ENCODE measurements at regions not wholly inside any gene's neighbourhood (a gene's known extent, or its start where the extent isn't known, plus 50 kb on each side); places are given as distances from the start of the nearest gene placed in this dataset.

DNA sequence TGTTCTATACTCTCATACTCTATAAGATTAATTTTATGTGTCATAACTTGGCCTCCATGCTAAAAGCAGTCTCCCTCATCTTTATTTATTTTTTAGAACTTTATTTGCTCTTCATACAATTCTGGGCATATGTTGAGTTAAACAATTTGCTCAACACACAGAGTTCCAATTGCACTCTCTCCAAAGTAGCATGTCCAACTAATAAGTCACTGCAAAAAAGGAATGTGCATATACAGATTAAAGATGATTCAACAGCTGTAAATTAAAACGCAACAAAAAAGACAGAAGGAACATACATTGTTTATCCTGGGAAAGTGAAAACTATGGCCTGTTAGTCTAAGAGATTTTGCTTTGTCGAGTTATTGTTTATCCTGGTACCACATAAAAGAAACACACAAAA lies 277.7 kb upstream of the ACVR2A start:
- Mint-ChIP-seq H3K27me3 (ENCODE audit: low read depth) (no peaks in the 10 kb centered on the region), H3K4me1 (no peaks in the 10 kb centered on the region), H3K9me3 (peaks cover 13% of the 10 kb centered on the region), H3K36me3 (no peaks in the 10 kb centered on the region), H3K27ac (no peak overlapping the region), H3K4me3 (no peak overlapping the region)
- TF ChIP-seq, protein P1, sequence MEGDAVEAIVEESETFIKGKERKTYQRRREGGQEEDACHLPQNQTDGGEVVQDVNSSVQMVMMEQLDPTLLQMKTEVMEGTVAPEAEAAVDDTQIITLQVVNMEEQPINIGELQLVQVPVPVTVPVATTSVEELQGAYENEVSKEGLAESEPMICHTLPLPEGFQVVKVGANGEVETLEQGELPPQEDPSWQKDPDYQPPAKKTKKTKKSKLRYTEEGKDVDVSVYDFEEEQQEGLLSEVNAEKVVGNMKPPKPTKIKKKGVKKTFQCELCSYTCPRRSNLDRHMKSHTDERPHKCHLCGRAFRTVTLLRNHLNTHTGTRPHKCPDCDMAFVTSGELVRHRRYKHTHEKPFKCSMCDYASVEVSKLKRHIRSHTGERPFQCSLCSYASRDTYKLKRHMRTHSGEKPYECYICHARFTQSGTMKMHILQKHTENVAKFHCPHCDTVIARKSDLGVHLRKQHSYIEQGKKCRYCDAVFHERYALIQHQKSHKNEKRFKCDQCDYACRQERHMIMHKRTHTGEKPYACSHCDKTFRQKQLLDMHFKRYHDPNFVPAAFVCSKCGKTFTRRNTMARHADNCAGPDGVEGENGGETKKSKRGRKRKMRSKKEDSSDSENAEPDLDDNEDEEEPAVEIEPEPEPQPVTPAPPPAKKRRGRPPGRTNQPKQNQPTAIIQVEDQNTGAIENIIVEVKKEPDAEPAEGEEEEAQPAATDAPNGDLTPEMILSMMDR (IDR thresholded peaks at IDR 0.05; ENCODE audit: unreplicated experiment): no peak
- no peak for DNase-seq (ENCODE audit: low spot score in 2 of 2, unreplicated experiment in 2 of 2)

DNA sequence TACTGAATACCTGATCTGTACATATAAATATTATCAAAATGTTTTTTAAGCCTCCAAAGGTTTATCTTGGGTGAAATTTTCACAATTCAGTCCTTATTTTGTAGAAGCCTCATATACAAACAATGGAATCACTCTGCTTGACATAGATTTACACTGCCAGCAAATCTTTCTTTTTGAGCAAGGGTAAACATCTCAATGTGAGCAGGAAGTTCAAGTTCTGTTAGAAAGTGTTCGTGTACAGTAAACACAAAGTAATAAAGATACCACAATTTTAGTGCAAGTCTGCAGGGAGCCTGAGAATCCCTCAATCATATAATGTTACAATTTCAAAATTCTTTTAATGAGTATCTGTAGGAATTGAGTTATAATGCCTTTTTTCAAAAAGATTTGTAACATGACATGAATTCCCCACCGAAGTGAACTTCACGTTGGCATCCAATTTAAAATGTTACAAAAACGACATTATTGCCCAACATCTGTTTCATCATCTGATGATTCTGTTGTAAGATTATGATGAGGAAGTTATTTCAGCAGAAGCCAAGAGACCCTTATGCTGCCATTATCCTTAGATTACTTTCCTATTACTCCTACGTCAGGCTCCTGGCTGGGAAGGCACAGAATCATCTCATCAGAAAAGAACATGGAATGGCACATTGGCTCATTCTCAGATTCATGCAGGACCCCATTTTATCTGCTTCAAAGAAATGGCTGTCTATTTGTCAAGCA lies 283.9 kb upstream of the ACVR2A start:
- DNase-seq (ENCODE audit: low spot score in 2 of 2, unreplicated experiment in 2 of 2): no peak
- H3K27me3 Mint-ChIP-seq (ENCODE audit: low read depth): no peaks in the 10 kb centered on the region
- H3K4me1 Mint-ChIP-seq: peaks cover 4% of the 10 kb centered on the region

DNA sequence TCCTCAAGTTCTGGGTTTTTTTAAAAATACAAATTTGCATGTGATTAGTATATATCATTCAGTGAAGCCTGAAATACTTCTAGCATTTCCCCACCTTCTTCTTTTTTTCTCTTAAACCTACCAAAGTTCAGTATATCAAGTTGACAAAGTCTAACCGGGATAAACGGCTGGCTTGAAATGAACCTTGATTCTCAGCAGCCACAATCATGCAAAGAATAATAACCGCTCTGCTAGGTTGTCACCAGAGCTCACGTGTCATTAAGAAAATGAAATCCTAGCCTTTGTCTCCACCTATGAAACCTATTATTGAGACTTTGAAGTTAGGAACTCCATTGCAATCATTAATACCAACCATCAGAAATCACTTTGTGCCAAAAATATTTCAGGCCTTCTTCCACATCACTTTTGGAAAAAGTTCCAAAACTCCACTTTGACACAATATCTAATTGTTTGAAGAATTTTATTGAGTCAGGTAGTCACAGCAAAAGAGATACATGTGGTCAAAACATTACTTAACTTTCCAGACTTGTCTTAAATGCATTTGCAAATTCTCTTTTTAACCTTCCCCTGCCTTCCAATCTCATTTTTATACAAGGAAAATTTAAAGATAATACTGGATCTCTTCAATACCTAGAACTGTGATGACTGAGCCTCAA lies 285.6 kb upstream of the ACVR2A start:
- Mint-ChIP-seq H3K4me3 (no peak overlapping the region), H3K4me1 (peaks cover 4% of the 10 kb centered on the region), H3K36me3 (no peaks in the 10 kb centered on the region), H3K27ac (no peak overlapping the region), H3K9me3 (peaks cover under 1% of the 10 kb centered on the region), H3K27me3 (ENCODE audit: low read depth) (no peaks in the 10 kb centered on the region)
- TF ChIP-seq, protein P1 (IDR thresholded peaks at IDR 0.05; ENCODE audit: unreplicated experiment): no peak
- no peak for DNase-seq (ENCODE audit: low spot score in 2 of 2, unreplicated experiment in 2 of 2)

More for the DNA sequence above, 283.9 kb upstream of the ACVR2A start:
- no peak overlapping the region for H3K27ac Mint-ChIP-seq
- no peak overlapping the region for H3K4me3 Mint-ChIP-seq
- H3K36me3 Mint-ChIP-seq: no peaks in the 10 kb centered on the region
- TF ChIP-seq, protein P1 (IDR thresholded peaks at IDR 0.05; ENCODE audit: unreplicated experiment): no peak
- H3K9me3 Mint-ChIP-seq: peaks cover 6% of the 10 kb centered on the region

DNA sequence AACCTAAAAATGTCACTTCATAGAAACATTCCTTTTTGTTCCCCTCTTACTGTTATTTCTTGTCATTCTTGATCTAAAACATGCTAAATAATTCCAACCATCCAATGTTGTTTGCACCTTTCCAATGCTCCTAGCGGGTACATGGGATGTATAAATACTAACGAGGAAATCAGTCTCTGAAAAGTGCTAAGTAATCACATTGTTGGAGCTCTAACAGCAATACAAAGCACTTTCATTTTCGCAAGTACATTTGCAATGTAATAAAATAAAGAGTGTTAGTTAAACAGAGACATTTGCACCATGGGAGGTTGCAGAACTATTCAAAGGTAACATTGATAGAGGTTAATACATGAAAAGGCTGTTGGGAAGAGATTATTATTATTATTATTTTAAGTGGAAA lies 286.2 kb upstream of the ACVR2A start:
- Mint-ChIP-seq H3K9me3 (no peaks in the 10 kb centered on the region), H3K4me1 (peaks cover 4% of the 10 kb centered on the region), H3K36me3 (no peaks in the 10 kb centered on the region), H3K4me3 (no peak overlapping the region), H3K27me3 (ENCODE audit: low read depth) (no peaks in the 10 kb centered on the region), H3K27ac (no peak overlapping the region)
- DNase-seq (ENCODE audit: low spot score in 2 of 2, unreplicated experiment in 2 of 2): no peak
- TF ChIP-seq, protein P1 (IDR thresholded peaks at IDR 0.05; ENCODE audit: unreplicated experiment): no peak

DNA sequence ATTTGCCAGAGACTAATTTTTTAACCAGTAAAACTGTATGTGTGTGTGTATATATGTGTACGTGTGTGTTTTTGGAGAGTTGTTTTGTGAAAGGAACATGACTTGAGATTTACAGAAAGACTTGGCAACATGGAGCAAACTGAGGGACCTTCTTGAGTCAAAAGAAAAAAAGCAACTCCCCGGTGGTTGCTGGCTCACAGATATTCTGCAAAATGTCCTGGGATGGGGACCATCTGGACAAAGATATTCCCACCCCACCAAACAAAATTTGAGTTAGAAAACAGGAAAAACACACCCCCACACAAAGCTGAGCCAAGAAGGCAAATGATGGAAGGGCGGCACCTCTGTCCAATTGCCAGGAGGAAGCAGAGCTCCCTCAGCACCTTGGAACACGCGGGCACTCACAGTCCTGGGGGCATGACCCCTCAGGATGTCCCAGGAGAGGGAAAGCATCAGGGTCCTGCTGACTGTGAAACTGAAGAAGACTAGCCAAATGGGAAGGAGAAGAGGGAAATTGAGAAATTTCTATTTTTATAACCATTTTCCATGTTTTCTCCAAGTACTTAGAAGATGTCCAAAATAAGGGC lies 290.2 kb upstream of the ACVR2A start:
- DNase-seq (ENCODE audit: low spot score in 2 of 2, unreplicated experiment in 2 of 2): no peak
- Mint-ChIP-seq H3K36me3 (no peaks in the 10 kb centered on the region), H3K27me3 (ENCODE audit: low read depth) (no peaks in the 10 kb centered on the region), H3K4me3 (no peak overlapping the region), H3K9me3 (peaks cover 9% of the 10 kb centered on the region), H3K4me1 (no peaks in the 10 kb centered on the region), H3K27ac (no peak overlapping the region)
- TF ChIP-seq, protein P1 (IDR thresholded peaks at IDR 0.05; ENCODE audit: unreplicated experiment): no peak

All from mesothelial cell of epicardium (in vitro differentiated cells).